Omental fat pad (tissue), 3 donors: ENCODE measurements at regions not wholly inside any gene's neighbourhood (a gene's known extent, or its start where the extent isn't known, plus 50 kb on each side); places are given as distances from the start of the nearest gene placed in this dataset.

ENCODE experiments used
- ATAC-seq: fragments of 150-250 bp; one replicate; pipeline ENCODE4 v1.9.1; 2016; ENCODE audit warnings: mild to moderate bottlenecking, moderate library complexity; ENCODE audit not compliant: low FRiP score
- DNase-seq: peaks from one replicate; pipeline ENCODE4 v3.0.0-alpha.2; 2019; ENCODE audit warnings: low spot score
- TF ChIP-seq, protein P1 (sequence below), 3 donors: fragments of 450-650 bp; IDR thresholded peaks; one replicate each; pipeline ENCODE4 v1.5.1; 2016 to 2017; ENCODE audit warnings: antibody characterized with exemption in 3 of 3, mild to moderate bottlenecking in 3 of 3, moderate library complexity in 2 of 3

DNA sequence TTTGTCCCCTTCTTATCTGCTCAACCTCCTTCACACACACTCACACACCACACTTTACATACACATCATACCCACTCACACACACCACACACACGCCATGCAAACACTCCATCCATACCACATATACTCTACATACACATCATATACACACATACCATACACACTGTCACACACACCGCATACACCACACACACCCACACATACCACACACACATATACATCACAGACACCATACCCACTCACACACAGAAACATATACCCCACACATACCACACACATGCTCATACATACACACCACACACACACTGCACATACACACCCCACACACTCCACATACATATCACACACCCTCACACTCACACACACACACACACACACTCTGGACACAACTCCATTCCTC lies 54.3 kb upstream of the ACP3 start:
- ATAC-seq (no peak), DNase-seq (no peak)
- TF ChIP-seq, protein P1, sequence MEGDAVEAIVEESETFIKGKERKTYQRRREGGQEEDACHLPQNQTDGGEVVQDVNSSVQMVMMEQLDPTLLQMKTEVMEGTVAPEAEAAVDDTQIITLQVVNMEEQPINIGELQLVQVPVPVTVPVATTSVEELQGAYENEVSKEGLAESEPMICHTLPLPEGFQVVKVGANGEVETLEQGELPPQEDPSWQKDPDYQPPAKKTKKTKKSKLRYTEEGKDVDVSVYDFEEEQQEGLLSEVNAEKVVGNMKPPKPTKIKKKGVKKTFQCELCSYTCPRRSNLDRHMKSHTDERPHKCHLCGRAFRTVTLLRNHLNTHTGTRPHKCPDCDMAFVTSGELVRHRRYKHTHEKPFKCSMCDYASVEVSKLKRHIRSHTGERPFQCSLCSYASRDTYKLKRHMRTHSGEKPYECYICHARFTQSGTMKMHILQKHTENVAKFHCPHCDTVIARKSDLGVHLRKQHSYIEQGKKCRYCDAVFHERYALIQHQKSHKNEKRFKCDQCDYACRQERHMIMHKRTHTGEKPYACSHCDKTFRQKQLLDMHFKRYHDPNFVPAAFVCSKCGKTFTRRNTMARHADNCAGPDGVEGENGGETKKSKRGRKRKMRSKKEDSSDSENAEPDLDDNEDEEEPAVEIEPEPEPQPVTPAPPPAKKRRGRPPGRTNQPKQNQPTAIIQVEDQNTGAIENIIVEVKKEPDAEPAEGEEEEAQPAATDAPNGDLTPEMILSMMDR (IDR thresholded peaks at IDR 0.05): no peak

DNA sequence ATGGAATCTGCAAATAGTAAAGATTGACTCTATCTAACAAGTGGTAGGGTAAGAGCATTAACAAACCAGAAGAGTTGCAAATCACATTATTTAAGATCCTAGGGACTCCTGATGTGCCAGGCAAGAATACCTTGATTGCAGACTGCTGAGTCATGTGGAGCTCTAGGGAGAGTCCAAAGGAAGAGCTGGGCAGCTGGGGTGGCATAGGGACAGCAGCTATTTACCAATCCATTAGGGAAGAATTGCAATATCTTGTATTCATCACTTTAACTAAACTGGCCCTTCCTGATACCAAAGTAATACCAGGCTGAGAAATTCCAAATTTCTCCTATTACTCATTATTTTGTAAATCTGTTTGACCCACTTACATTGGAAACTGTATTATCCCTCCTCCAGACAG lies 52.2 kb upstream of the ACP3 start:
- ATAC-seq: peak; percentile 59
- TF ChIP-seq, protein P1 (IDR thresholded peaks at IDR 0.05): no peak
- DNase-seq: no peak

DNA sequence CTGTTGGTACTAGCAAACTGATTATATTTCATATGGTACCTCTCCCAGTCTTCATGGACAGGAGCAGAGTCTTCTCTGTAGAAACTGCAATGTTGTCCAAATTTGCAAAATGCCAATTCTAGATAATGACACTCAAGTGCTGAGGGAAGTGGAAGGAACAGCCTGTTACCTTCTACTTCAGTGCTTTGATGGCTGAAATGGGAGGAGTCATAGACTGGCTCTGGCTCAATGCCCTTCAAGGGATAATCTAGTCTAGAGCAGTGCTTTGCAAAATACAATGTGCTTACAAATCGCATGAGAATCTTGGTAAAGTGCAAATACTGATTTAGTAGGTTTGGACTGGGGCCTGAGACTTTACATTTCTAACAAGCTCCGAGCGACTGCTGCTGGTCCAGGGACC lies 51.7 kb upstream of the ACP3 start:
- DNase-seq (no peak), ATAC-seq (no peak)
- TF ChIP-seq, protein P1 (IDR thresholded peaks at IDR 0.05): no peak

DNA sequence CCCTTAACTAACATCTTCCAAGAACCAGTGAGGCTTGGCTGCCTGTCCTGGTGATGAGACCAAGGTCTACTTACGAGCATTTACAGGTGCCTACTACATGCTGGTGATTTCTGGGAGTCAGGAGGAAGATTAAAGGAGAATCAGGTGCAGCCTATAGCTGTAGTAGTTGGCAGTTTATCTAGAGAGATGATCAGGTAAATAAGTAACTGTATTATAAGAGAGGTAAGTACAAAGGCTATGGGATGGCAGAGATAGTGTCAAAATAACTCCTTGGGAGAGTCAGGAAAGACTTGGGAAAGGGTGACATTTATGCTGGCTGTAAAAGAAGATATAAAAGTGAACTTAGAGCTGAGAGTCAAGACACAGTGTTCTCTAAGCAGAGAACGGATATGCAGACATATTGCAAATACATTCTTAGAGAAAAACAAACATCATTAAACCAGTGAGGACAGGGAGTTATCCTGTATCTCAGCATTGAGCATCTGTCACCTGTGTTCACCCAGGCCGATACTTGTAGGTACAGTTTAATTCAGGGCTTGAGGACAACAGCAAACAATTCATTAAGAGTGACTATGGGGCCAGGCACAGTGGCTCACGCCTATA lies 49.7 kb upstream of the ACP3 start:
- TF ChIP-seq, protein P1 (IDR thresholded peaks at IDR 0.05): no peak
- no peak for ATAC-seq
- no peak for DNase-seq
